ENCODE measurements at regions not wholly inside any gene's neighbourhood (a gene's known extent, or its start where the extent isn't known, plus 50 kb on each side); places are given as distances from the start of the nearest gene placed in this dataset.

DNA sequence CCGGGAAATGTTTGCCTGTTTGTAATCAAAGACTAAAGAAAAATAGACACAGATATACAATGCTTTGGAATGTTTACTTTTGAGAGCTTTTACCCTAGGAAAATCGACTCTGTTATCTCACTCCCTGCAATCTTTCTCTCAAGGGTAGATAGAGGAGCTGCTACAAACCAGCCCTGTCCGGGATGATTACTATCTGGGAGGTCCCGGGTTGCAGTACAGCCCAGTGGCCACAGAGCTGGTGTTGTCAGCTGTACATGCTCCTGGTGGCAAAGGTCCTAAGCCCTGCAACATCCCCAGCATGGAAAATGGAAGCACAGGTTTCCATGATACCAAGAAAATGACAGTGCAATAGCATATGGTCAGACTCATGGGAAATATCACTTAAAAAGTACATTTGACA, 570.5 kb upstream of the SOX11 start:
- CTCF ChIA-PET = interaction anchor here (0.5 to 0.6 kb wide), 2 partner anchors 26 to 1162 kb away, joined by 4 to 6 read pairs; no protein-coding TSS in a partner anchor
- peak; percentile 27 to 39 for DNase-seq
- H3K27ac Mint-ChIP-seq (ENCODE audit: unreplicated experiment) = no peak overlapping the region
- TF ChIP-seq, protein P1, sequence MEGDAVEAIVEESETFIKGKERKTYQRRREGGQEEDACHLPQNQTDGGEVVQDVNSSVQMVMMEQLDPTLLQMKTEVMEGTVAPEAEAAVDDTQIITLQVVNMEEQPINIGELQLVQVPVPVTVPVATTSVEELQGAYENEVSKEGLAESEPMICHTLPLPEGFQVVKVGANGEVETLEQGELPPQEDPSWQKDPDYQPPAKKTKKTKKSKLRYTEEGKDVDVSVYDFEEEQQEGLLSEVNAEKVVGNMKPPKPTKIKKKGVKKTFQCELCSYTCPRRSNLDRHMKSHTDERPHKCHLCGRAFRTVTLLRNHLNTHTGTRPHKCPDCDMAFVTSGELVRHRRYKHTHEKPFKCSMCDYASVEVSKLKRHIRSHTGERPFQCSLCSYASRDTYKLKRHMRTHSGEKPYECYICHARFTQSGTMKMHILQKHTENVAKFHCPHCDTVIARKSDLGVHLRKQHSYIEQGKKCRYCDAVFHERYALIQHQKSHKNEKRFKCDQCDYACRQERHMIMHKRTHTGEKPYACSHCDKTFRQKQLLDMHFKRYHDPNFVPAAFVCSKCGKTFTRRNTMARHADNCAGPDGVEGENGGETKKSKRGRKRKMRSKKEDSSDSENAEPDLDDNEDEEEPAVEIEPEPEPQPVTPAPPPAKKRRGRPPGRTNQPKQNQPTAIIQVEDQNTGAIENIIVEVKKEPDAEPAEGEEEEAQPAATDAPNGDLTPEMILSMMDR (IDR thresholded peaks at IDR 0.05; ENCODE audit: insufficient read depth in 1 of 2, low read depth in 1 of 2, low read length in 1 of 2, severe bottlenecking in 1 of 2, unreplicated experiment in 1 of 2) = no peak
- Histone ChIP-seq H3K4me1 (no peaks in the 10 kb centered on the region), H3K9me3 (no peaks in the 10 kb centered on the region; the same call in 1 of the 2 replicates), H3K27me3 (replicated peaks; ENCODE audit: control insufficient read depth, insufficient read depth, low read length) (no peaks in the 10 kb centered on the region), H3K4me3 (ENCODE audit: low read depth, low read length) (no peak overlapping the region), H3K36me3 (ENCODE audit: control insufficient read depth, insufficient read depth, low read length) (no peaks in the 10 kb centered on the region)
- H3K4me1 Mint-ChIP-seq (ENCODE audit: low read depth, unreplicated experiment) = no peaks in the 10 kb centered on the region
- H3K27me3 Mint-ChIP-seq (ENCODE audit: insufficient read depth, unreplicated experiment) = no peaks in the 10 kb centered on the region
- H3K36me3 Mint-ChIP-seq (ENCODE audit: insufficient read depth, unreplicated experiment) = no peaks in the 10 kb centered on the region
- no peak overlapping the region for H3K4me3 Mint-ChIP-seq (ENCODE audit: unreplicated experiment)
- POLR2A ChIA-PET = no interaction called here
- intact Hi-C loops (cut with micrococcal nuclease; ENCODE audit: unreplicated experiment) = no loop called here
- peaks cover 12% of the 10 kb centered on the region for H3K9me3 Mint-ChIP-seq (ENCODE audit: unreplicated experiment)
- no TSS peak for BruUV-seq (replicated peaks)

- Histone ChIP-seq H3K4me1 (no peaks in the 10 kb centered on the region), H3K27me3 (replicated peaks; ENCODE audit: control insufficient read depth, insufficient read depth, low read length) (no peaks in the 10 kb centered on the region), H3K36me3 (ENCODE audit: control insufficient read depth, insufficient read depth, low read length) (no peaks in the 10 kb centered on the region), H3K9me3 (no peaks in the 10 kb centered on the region; the same call in 1 of the 2 replicates), H3K4me3 (ENCODE audit: low read depth, low read length) (no peak overlapping the region)
- intact Hi-C loops (cut with micrococcal nuclease; ENCODE audit: unreplicated experiment) = no loop called here
- Mint-ChIP-seq H3K4me1 (ENCODE audit: low read depth, unreplicated experiment) (no peaks in the 10 kb centered on the region), H3K27ac (ENCODE audit: unreplicated experiment) (no peak overlapping the region), H3K4me3 (ENCODE audit: unreplicated experiment) (no peak overlapping the region), H3K27me3 (ENCODE audit: insufficient read depth, unreplicated experiment) (no peaks in the 10 kb centered on the region), H3K9me3 (ENCODE audit: unreplicated experiment) (no peaks in the 10 kb centered on the region), H3K36me3 (ENCODE audit: insufficient read depth, unreplicated experiment) (no peaks in the 10 kb centered on the region)
- BruUV-seq (replicated peaks) = no TSS peak
- CTCF ChIA-PET = no interaction called here
- TF ChIP-seq, protein P1 (IDR thresholded peaks at IDR 0.05; ENCODE audit: insufficient read depth in 1 of 2, low read depth in 1 of 2, low read length in 1 of 2, severe bottlenecking in 1 of 2, unreplicated experiment in 1 of 2) = no peak
- POLR2A ChIA-PET = no interaction called here
- DNase-seq = no peak
Observed at GRCh38 chr2:5123582-5124196, 568.5 kb upstream of the SOX11 start.

- no peaks in the 10 kb centered on the region for H3K27me3 Mint-ChIP-seq (ENCODE audit: insufficient read depth, unreplicated experiment)
- Histone ChIP-seq H3K4me1 (no peaks in the 10 kb centered on the region), H3K36me3 (ENCODE audit: control insufficient read depth, insufficient read depth, low read length) (no peaks in the 10 kb centered on the region), H3K4me3 (ENCODE audit: low read depth, low read length) (no peak overlapping the region), H3K27me3 (replicated peaks; ENCODE audit: control insufficient read depth, insufficient read depth, low read length) (no peaks in the 10 kb centered on the region), H3K9me3 (no peaks in the 10 kb centered on the region; the same call in 1 of the 2 replicates)
- no peak overlapping the region for H3K4me3 Mint-ChIP-seq (ENCODE audit: unreplicated experiment)
- intact Hi-C loops (cut with micrococcal nuclease; ENCODE audit: unreplicated experiment) = no loop called here
- no peaks in the 10 kb centered on the region for H3K9me3 Mint-ChIP-seq (ENCODE audit: unreplicated experiment)
- ChIA-PET POLR2A (no interaction called here), CTCF (no interaction called here)
- no TSS peak for BruUV-seq (replicated peaks)
- DNase-seq = no peak
- no peaks in the 10 kb centered on the region for H3K4me1 Mint-ChIP-seq (ENCODE audit: low read depth, unreplicated experiment)
- H3K36me3 Mint-ChIP-seq (ENCODE audit: insufficient read depth, unreplicated experiment) = no peaks in the 10 kb centered on the region
- no peak overlapping the region for H3K27ac Mint-ChIP-seq (ENCODE audit: unreplicated experiment)
- TF ChIP-seq, protein P1 (IDR thresholded peaks at IDR 0.05; ENCODE audit: insufficient read depth in 1 of 2, low read depth in 1 of 2, low read length in 1 of 2, severe bottlenecking in 1 of 2, unreplicated experiment in 1 of 2) = no peak
Observed at GRCh38 chr2:5125017-5125730, 567.0 kb upstream of the SOX11 start.

All from Caco-2 (cell line).